GM12878 (cell line): ENCODE measurements at regions not wholly inside any gene's neighbourhood (a gene's known extent, or its start where the extent isn't known, plus 50 kb on each side); places are given as distances from the start of the nearest gene placed in this dataset.

Experiments used
- ATAC-seq: fragments of 200-7000 bp; cut with Tn5 transposase; 3 replicates; pipeline ENCODE4 v1.9.1; 2020; ENCODE audit warnings: mild to moderate bottlenecking, moderate library complexity
- BruUV-seq: library from RNA; stranded (reverse); fragments of 400-500 nt; replicated peaks from 2 replicates; lab custom pipeline; 2021; lab: Mats Ljungman, UMichigan
- CTCF ChIA-PET: fragments of 300-600 bp; sonication (Branson Sonifier 250); formaldehyde crosslinking; extraction: SDS; loops from one replicate; lab custom pipeline; 2021; ENCODE audit warnings: inconsistent platforms; lab: Yijun Ruan, JAX
- POLR2A ChIA-PET: fragments of 350-600 bp; formaldehyde crosslinking; extraction: SDS; loops from one replicate; lab custom pipeline; 2021; ENCODE audit warnings: inconsistent platforms; lab: Charles Lee
- RAD21 ChIA-PET: fragments of 300-600 bp; sonication (Branson Sonifier 250); formaldehyde crosslinking; loops from one replicate; lab custom pipeline; 2023; ENCODE audit warnings: antibody characterized with exemption; ENCODE audit not compliant: unreplicated experiment; lab: Charles Lee
- SMC1A ChIA-PET: fragments of 300-600 bp; sonication (Branson Sonifier 250); formaldehyde crosslinking; loops from one replicate; lab custom pipeline; 2023; ENCODE audit not compliant: unreplicated experiment, uncharacterized antibody; lab: Charles Lee
- DNase-seq: peaks from one replicate; pipeline ENCODE4 v3.0.0-alpha.2; 2011; ENCODE audit warnings: low read depth, low spot score
- FAIRE-seq: peaks from 3 replicates; lab custom pipeline; 2011; peaks lifted over from hg19 to GRCh38; lab: Jason Lieb, UNC
- H2AFZ ChIP-seq: 2 replicates; pipeline ENCODE4 v1.6.0; 2011; ENCODE audit warnings: low read depth, low read length, control low read depth; ENCODE audit not compliant: control insufficient read depth
- H3K27ac ChIP-seq: 2 replicates; pipeline ENCODE4 v1.5.1; 2011; ENCODE audit warnings: control low read depth; ENCODE audit not compliant: control insufficient read depth, insufficient read depth
- H3K27me3 ChIP-seq, 2 experiments: replicated peaks in 1 of 2; 2 replicates each; pipeline versions ENCODE4 v1.6.0 to v1.6.1; 2011; ENCODE audit warnings: low read length in 1 of 2; ENCODE audit not compliant: control insufficient read depth in 2 of 2, insufficient read depth in 2 of 2
- H3K36me3 ChIP-seq, 2 experiments: 2 replicates each; pipeline ENCODE4 v1.5.1; 2011; ENCODE audit warnings: low read length in 1 of 2; ENCODE audit not compliant: control insufficient read depth in 2 of 2, insufficient read depth in 2 of 2
- H3K4me1 ChIP-seq: 2 replicates; pipeline ENCODE4 v1.6.1; 2011; ENCODE audit warnings: mild to moderate bottlenecking, low read length, moderate library complexity, mixed read lengths; ENCODE audit not compliant: control insufficient read depth, insufficient read depth
- H3K4me2 ChIP-seq: 2 replicates; pipeline ENCODE4 v1.6.0; 2011; ENCODE audit warnings: control low read depth; ENCODE audit not compliant: control insufficient read depth, insufficient read depth
- H3K4me3 ChIP-seq: fragments of 200-600 bp; sonication (generic); 2 replicates; pipeline ENCODE4 v1.5.1; 2016
- H3K79me2 ChIP-seq: 2 replicates; pipeline ENCODE4 v1.6.0; 2011; ENCODE audit warnings: low read length; ENCODE audit not compliant: control insufficient read depth, insufficient read depth
- H3K9ac ChIP-seq: 2 replicates; pipeline ENCODE4 v1.8.0; 2011; ENCODE audit warnings: low read length, control low read depth, mixed read lengths; ENCODE audit not compliant: control insufficient read depth, insufficient read depth
- H3K9me3 ChIP-seq: replicated peaks from 3 replicates; pipeline ENCODE4 v1.5.1; 2011; ENCODE audit warnings: mild to moderate bottlenecking, low read length; ENCODE audit not compliant: control insufficient read depth, insufficient read depth
- H4K20me1 ChIP-seq: 2 replicates; pipeline ENCODE4 v1.6.0; 2011; ENCODE audit not compliant: control insufficient read depth, insufficient read depth
- HDAC6 ChIP-seq: fragments of 200-600 bp; sonication (generic); IDR thresholded peaks from one replicate; pipeline ENCODE4 v1.8.0; 2017; ENCODE audit warnings: antibody characterized with exemption; ENCODE audit not compliant: unreplicated experiment
- MTA2 ChIP-seq: fragments of 450-650 bp; IDR thresholded peaks from 2 replicates; pipeline ENCODE4 v1.6.1; 2016; ENCODE audit warnings: low read depth, mild to moderate bottlenecking, moderate library complexity
- MTA3 ChIP-seq: IDR thresholded peaks from 2 replicates; pipeline ENCODE4 v1.6.1; 2012; ENCODE audit warnings: low read length, inconsistent platforms, borderline replicate concordance
- NFXL1 ChIP-seq: fragments of 450-650 bp; IDR thresholded peaks from 2 replicates; pipeline ENCODE4 v1.6.1; 2017; ENCODE audit warnings: antibody characterized with exemption, mild to moderate bottlenecking, borderline replicate concordance
- RAD21 ChIP-seq: IDR thresholded peaks from 2 replicates; pipeline ENCODE4 v1.6.1; 2011; ENCODE audit warnings: mild to moderate bottlenecking, low read depth, low read length, moderate library complexity; ENCODE audit not compliant: insufficient read depth
- SMC3 ChIP-seq: IDR thresholded peaks from 2 replicates; pipeline ENCODE4 v1.6.1; 2011; ENCODE audit warnings: low read length, improper control_type of control experiment, borderline replicate concordance
- TARDBP ChIP-seq: IDR thresholded peaks from 2 replicates; pipeline ENCODE4 v1.6.1; 2016; ENCODE audit warnings: borderline replicate concordance
- YY1 ChIP-seq: IDR thresholded peaks from 2 replicates; pipeline ENCODE4 v1.6.1; 2011; ENCODE audit warnings: low read depth, mild to moderate bottlenecking, low read length
- WGBS: methylation state at CpG from one replicate; pipeline ENCODE4 v1.1.6; 2016; ENCODE audit warnings: low lambda C conversion rate; ENCODE audit not compliant: insufficient replicate concordance, insufficient coverage; ENCODE audit errors: missing lambda C conversion rate; 5-methylcytosine and 5-hydroxymethylcytosine counted together
- in situ Hi-C: fragments of 300-500 bp; cut with MboI; formaldehyde crosslinking; loops from 9 replicates; pipeline ENCODE4 v1.14.3; 2018; ENCODE audit warnings: mixed read lengths
- intact Hi-C: fragments of 100-400 bp; cut with micrococcal nuclease; formaldehyde crosslinking; loops from one replicate; pipeline ENCODE4 v1.14.2; 2022; ENCODE audit not compliant: unreplicated experiment
- TF ChIP-seq, protein P1 (sequence below), 3 experiments: IDR thresholded peaks in 2 of 3; conservative IDR thresholded peaks in 1 of 3; 2 replicates each; pipeline ENCODE4 v1.5.1; 2011; ENCODE audit warnings: low read depth in 3 of 3, low read length in 3 of 3, mild to moderate bottlenecking in 3 of 3, control low read depth in 2 of 3, moderate library complexity in 2 of 3, inconsistent platforms in 1 of 3, mixed read lengths in 1 of 3; ENCODE audit not compliant: control insufficient read depth in 2 of 3, insufficient read depth in 1 of 3; ENCODE audit errors: extremely low read depth in 1 of 3

DNA sequence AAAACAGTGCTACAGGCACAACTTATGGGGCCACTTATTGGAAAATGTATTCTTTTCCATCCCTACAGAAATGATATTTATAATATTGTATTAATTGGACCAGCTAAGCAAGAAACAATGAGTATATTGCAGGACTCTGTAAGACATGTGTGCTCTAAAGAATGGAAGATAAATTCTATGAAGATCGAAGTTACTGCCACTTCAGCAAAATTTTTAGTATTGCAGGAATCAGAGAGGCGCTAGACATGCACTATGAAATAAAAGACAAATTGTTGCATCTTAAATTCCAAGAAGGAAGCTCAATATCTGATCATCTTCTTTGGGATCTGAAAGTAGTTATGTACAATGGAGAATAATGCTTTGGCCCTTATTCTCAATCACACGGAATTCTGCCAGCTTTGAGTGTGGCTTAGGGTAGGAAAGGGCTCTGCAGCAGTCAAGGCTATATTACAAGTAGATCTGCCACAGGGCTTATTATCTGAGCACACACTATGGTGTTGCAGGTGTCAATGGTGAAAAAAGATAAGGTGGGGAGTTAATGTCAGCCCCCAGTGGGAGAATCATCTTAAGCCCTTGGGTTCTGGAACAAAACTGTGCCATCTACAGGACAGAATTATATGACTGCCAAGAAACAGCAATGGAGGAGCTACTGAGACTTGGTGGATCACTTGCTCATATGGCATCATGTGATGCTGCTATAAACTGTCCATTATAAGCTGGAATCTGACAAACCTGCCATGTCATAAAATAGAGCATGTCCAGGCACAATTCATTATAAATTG lies 334.0 kb upstream of the NDST3 start:
- no peaks in the 10 kb centered on the region for H3K9me3 ChIP-seq
- ChIA-PET CTCF (interaction anchor here (0.6 to 2.5 kb wide), 15 partner anchors 10 to 1520 kb away, joined by 3 to 11 read pairs (median 3); no protein-coding TSS in a partner anchor), SMC1A (interaction anchor here (0.5 to 1.5 kb wide), 6 partner anchors 25 to 1232 kb away, joined by 3 to 4 read pairs (median 3); no protein-coding TSS in a partner anchor), RAD21 (no interaction called here), POLR2A (no interaction called here)
- intact Hi-C loops (loop anchor here (2.0 kb wide), 1 partner anchor 566 kb away; no protein-coding TSS in a partner anchor), in situ Hi-C loops (no loop called here)
- H3K27ac ChIP-seq: no peak overlapping the region
- no peak for FAIRE-seq
- H3K27me3 ChIP-seq: no peaks in the 10 kb centered on the region
- H4K20me1 ChIP-seq: no peaks in the 10 kb centered on the region
- no peaks in the 10 kb centered on the region for H3K4me1 ChIP-seq
- H3K9ac ChIP-seq: no peak overlapping the region
- no peak overlapping the region for H2AFZ ChIP-seq
- no peak for TF ChIP-seq TARDBP
- TF ChIP-seq MTA3: no peak
- TF ChIP-seq, protein P1, sequence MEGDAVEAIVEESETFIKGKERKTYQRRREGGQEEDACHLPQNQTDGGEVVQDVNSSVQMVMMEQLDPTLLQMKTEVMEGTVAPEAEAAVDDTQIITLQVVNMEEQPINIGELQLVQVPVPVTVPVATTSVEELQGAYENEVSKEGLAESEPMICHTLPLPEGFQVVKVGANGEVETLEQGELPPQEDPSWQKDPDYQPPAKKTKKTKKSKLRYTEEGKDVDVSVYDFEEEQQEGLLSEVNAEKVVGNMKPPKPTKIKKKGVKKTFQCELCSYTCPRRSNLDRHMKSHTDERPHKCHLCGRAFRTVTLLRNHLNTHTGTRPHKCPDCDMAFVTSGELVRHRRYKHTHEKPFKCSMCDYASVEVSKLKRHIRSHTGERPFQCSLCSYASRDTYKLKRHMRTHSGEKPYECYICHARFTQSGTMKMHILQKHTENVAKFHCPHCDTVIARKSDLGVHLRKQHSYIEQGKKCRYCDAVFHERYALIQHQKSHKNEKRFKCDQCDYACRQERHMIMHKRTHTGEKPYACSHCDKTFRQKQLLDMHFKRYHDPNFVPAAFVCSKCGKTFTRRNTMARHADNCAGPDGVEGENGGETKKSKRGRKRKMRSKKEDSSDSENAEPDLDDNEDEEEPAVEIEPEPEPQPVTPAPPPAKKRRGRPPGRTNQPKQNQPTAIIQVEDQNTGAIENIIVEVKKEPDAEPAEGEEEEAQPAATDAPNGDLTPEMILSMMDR (IDR thresholded peaks at IDR 0.05 in 2 of 3, conservative IDR thresholded peaks at IDR 0.05 in 1 of 3; ENCODE audit: control insufficient read depth in 2 of 3, extremely low read depth in 1 of 3, insufficient read depth in 1 of 3, low read depth in 3 of 3, low read length in 3 of 3): peak; percentile 33 to 41 (median 35); a peak in 5 of 6 replicates
- peak; percentile 37 for TF ChIP-seq RAD21
- peak; percentile 16; the same call in 1 of the 2 replicates for TF ChIP-seq SMC3
- no peak for TF ChIP-seq HDAC6
- 0 out of 2 replicates have a peak, but pooled peaks have one; percentile 16 for TF ChIP-seq YY1
- TF ChIP-seq NFXL1: no peak
- no peak for TF ChIP-seq MTA2
- no peak overlapping the region for H3K4me3 ChIP-seq
- no peaks in the 10 kb centered on the region for H3K79me2 ChIP-seq
- no peak for DNase-seq
- WGBS: 2% methylated on average over 3 of the region's 3 CpGs
- no peak overlapping the region for H3K4me2 ChIP-seq
- no TSS peak for BruUV-seq
- H3K36me3 ChIP-seq: no peaks in the 10 kb centered on the region
- ATAC-seq: peak; percentile 87
